Rectal smooth muscle tissue (tissue), 1 donor: ENCODE measurements at regions not wholly inside any gene's neighbourhood (a gene's known extent, or its start where the extent isn't known, plus 50 kb on each side); places are given as distances from the start of the nearest gene placed in this dataset.

Experiments used
- H3K27ac ChIP-seq: one replicate; pipeline ENCODE4 v1.7.0; 2013; ENCODE audit warnings: low read depth, low read length, inconsistent platforms
- H3K27me3 ChIP-seq: one replicate; pipeline ENCODE4 v1.7.0; 2013; ENCODE audit warnings: low read length; ENCODE audit not compliant: control insufficient read depth, insufficient read depth
- H3K36me3 ChIP-seq: one replicate; pipeline ENCODE4 v1.7.0; 2013; ENCODE audit warnings: low read length; ENCODE audit not compliant: control insufficient read depth, insufficient read depth
- H3K4me1 ChIP-seq: one replicate; pipeline ENCODE4 v1.7.0; 2013; ENCODE audit warnings: low read length; ENCODE audit not compliant: control insufficient read depth, insufficient read depth
- H3K4me3 ChIP-seq: one replicate; pipeline ENCODE4 v1.7.0; 2013; ENCODE audit warnings: low read length
- H3K9ac ChIP-seq: one replicate; pipeline ENCODE4 v1.7.0; 2013; ENCODE audit warnings: low read length

DNA sequence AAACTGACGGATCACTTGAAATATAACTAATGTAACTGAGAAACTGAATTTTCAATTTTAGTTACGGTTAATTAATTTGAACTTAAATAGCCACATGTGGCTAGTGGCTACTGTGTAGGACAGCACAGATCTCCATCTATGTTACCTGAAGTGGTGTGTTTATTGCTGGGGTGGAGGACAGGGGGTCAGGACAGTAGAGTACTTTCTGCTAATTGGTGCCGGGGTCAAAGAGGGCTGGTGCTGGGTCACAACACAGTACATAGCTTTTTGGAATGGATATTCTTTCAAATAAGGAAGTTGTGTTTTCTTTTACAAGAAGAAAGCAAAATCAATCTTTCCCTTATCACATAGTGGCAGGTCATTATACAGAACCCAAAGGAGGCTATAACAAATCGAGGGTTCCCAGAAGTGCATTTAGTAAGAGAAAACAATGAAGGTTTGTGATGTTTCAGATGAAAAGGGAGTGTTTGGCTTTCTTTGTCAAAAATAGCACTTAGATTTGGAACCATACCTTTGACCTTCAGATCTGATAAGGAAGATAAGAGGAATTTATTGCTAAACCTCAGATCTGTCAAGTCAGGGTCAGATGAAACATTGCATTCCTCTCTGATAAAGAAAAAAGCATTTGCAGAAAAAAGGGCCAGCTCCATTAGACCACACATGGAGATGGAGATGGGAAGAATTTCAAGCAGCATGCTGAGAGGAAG, 384.5 kb downstream of the AASDHPPT start:
- Histone ChIP-seq H3K4me1 (no peaks in the 10 kb centered on the region), H3K27me3 (no peaks in the 10 kb centered on the region), H3K9ac (no peak overlapping the region), H3K36me3 (no peaks in the 10 kb centered on the region), H3K4me3 (no peak overlapping the region), H3K27ac (no peak overlapping the region)

- Histone ChIP-seq H3K27ac (no peak overlapping the region), H3K27me3 (no peaks in the 10 kb centered on the region), H3K9ac (no peak overlapping the region), H3K4me1 (no peaks in the 10 kb centered on the region), H3K36me3 (no peaks in the 10 kb centered on the region), H3K4me3 (no peak overlapping the region)
Measured at GRCh38 chr11:106463154-106463553, 385.7 kb downstream of the AASDHPPT start.

DNA sequence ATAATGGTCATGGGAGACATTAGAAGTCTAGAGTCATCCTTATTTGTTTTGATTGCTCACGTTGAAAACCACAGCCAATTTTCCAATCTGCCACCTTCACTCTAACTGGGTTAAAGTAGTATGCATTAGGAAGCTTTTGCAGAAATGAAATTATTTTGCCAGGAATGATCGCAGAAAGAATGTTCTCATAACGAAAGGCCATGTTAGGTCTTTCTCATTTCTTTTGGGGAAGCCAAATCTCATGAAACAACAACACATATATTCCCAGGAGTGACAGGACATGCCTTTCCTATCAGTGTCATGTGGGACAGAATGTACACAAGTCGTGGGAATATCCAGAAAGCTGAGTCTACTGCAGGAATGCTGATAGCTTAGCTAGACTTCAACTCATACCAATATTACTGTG, 386.3 kb downstream of the AASDHPPT start:
- no peaks in the 10 kb centered on the region for H3K27me3 ChIP-seq
- H3K4me3 ChIP-seq = no peak overlapping the region
- H3K27ac ChIP-seq = no peak overlapping the region
- no peak overlapping the region for H3K9ac ChIP-seq
- H3K4me1 ChIP-seq = no peaks in the 10 kb centered on the region
- H3K36me3 ChIP-seq = no peaks in the 10 kb centered on the region

DNA sequence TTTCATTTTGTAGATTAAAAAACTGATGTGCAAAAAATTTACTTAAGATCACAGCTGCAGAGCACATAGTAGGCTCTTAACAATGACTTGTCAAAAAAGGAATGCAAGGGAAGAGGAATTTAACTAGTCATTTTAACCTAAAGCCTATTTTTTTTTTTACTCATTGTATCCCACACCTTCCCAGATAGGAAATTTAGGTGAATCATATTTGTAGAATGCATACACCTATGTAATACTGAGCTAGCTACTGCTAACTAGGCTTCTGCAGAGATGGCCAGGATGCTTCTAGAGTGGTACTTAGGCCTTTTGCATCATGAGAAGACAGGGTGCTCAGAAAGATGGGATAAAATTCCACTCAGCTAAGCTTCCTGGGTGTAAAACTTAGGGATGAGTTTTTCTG, 387.3 kb downstream of the AASDHPPT start:
- Histone ChIP-seq H3K27ac (no peak overlapping the region), H3K36me3 (no peaks in the 10 kb centered on the region), H3K4me3 (no peak overlapping the region), H3K27me3 (no peaks in the 10 kb centered on the region), H3K9ac (no peak overlapping the region), H3K4me1 (no peaks in the 10 kb centered on the region)

DNA sequence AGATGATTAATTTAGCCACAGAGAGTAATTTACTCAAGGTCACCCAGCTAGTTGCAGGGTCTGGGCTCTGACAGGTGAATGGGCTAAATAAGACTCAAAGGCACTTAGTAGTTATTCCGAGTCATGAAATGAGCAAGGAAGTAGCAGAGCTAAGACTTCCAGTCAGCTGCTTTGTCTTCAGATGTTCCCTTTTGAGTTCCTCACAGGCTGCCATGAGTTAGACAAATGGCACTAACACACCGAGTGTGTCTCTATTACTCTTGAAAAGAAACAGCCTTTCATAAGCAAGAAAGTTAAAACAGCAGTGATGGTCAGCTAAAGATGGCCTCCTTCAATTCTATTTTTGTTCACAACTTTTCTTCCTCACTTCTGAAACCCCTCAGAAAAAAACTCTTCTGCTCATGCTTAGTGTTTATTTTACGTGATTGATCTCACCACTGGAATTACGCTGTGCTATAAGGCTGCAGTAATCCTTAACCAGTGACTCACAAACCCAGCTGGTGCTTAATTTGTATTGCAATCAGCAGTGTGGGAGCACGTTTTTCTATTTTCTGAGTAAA, 389.1 kb downstream of the AASDHPPT start:
- Histone ChIP-seq H3K9ac (no peak overlapping the region), H3K4me1 (no peaks in the 10 kb centered on the region), H3K36me3 (no peaks in the 10 kb centered on the region), H3K4me3 (no peak overlapping the region), H3K27me3 (no peaks in the 10 kb centered on the region), H3K27ac (no peak overlapping the region)

DNA sequence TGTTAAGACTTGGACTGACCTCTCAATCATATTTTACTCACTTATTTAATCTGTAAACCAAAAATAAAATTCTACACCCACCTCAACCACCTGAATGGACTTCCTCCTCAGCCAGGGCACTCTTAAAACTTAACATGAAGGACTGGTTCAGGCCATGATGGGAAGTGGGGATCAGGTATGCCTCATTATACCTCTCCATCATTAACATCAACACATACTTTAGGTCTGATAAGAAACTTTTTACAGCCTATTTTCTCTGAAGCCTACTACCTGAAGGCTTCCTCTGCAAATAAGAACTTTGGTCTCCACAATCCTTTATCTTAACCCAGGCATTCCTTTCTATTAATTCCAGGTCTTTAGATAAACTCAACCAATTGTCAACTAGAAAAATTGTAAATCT, 390.0 kb downstream of the AASDHPPT start:
- no peaks in the 10 kb centered on the region for H3K27me3 ChIP-seq
- no peaks in the 10 kb centered on the region for H3K36me3 ChIP-seq
- H3K9ac ChIP-seq = no peak overlapping the region
- H3K4me3 ChIP-seq = no peak overlapping the region
- H3K27ac ChIP-seq = no peak overlapping the region
- no peaks in the 10 kb centered on the region for H3K4me1 ChIP-seq

- Histone ChIP-seq H3K27ac (no peak overlapping the region), H3K4me1 (no peaks in the 10 kb centered on the region), H3K4me3 (no peak overlapping the region), H3K9ac (no peak overlapping the region), H3K36me3 (no peaks in the 10 kb centered on the region), H3K27me3 (no peaks in the 10 kb centered on the region)
Measured at GRCh38 chr11:106468086-106468485, 390.6 kb downstream of the AASDHPPT start.

DNA sequence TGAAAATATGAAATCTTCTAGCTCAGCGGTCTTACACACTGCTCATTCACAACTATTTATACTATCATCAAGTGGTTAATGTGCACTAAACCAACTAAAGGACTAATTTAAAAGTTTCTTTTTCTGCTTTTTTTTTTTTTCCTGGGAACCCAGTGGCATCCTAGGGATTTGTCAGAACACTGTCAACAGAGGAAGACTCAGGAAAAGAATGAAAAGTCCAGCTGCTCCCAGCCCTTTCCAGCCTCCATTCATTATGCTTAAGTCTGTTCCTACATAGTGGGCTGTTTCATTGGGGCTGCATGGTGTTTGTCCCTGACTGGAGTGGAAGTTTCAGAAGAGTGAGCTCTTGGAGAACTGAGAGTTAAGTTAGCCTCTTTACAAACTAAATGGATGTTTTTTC, 391.1 kb downstream of the AASDHPPT start:
- Histone ChIP-seq H3K4me1 (no peaks in the 10 kb centered on the region), H3K27ac (no peak overlapping the region), H3K36me3 (no peaks in the 10 kb centered on the region), H3K9ac (no peak overlapping the region), H3K4me3 (no peak overlapping the region), H3K27me3 (no peaks in the 10 kb centered on the region)

DNA sequence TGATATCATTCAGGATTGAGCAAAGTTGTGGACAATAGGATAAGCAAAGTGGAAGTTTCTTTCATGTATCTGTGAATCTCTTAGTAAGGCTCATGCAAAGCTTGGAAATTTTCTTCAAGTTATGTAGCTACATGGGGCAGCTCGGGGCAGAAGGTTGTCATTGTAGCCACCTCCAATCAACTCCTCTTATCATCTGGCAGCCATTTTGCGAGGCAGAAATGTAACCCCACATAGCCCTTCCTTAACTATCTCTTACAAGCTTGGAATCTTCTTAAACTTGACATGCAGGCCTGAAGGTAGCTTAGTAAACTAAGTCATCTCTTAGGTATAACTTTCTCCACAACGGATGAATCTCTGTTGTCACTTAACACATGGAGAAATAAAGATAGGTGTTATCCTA, 392.8 kb downstream of the AASDHPPT start:
- no peaks in the 10 kb centered on the region for H3K4me1 ChIP-seq
- H3K36me3 ChIP-seq = no peaks in the 10 kb centered on the region
- no peak overlapping the region for H3K9ac ChIP-seq
- no peak overlapping the region for H3K27ac ChIP-seq
- no peak overlapping the region for H3K4me3 ChIP-seq
- no peaks in the 10 kb centered on the region for H3K27me3 ChIP-seq

DNA sequence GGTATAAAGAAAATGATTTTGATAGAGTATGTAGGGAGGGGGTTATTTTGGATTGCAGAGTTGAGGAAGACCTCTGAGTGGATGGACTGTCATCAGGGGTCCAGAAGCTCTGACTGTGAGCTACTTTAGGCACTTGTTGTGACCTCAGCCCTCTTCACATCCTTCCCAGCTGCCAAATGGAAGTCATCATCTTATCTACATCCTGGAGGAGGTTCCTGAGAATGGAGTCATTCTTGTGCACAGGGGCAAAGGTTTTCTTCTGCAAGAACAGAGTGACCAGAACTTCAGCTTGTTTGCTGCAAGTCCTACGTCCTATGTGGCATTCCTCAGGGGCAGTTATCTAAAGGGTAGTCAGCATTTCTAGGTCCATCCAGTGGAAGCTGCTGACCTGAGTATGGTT, 393.8 kb downstream of the AASDHPPT start:
- Histone ChIP-seq H3K36me3 (no peaks in the 10 kb centered on the region), H3K4me1 (no peaks in the 10 kb centered on the region)

DNA sequence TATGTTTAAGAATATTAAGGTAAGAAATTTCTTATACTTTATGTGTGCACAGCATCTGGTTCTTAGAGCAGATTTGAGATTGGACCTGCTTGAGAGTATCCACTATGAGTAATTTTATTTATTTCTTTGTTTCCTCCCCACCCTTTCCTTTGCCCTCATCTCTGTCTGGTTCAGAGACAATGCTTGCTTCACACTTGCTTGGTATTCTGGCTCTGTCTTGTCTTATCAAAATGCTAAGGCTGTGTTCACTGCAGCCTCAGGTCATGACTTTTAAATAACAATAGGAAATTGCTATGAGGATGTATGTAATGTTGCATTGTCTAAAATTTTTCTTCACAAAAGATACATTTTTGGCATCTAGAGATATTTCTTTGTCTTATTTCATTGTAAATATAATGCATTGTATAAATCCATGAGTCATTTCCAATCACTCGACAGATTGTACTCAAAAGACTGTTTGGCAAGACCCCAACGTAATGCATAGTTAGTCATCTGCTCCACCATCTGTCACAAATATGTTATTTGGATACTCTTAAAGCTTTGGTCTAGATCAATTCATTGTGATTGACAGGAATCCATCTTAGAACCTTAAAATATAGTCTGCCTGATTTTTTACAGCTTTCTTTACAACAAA, 395.7 kb downstream of the AASDHPPT start:
- Histone ChIP-seq H3K9ac (no peak overlapping the region), H3K36me3 (no peaks in the 10 kb centered on the region), H3K4me3 (no peak overlapping the region), H3K27ac (no peak overlapping the region), H3K27me3 (no peaks in the 10 kb centered on the region), H3K4me1 (no peaks in the 10 kb centered on the region)

More for the DNA sequence above, 393.8 kb downstream of the AASDHPPT start:
- Histone ChIP-seq H3K27me3 (no peaks in the 10 kb centered on the region), H3K27ac (no peak overlapping the region), H3K4me3 (no peak overlapping the region), H3K9ac (no peak overlapping the region)

GRCh38 chr11:106474274-106474673, 396.8 kb downstream of the AASDHPPT start:
- Histone ChIP-seq H3K27ac (no peak overlapping the region), H3K27me3 (no peaks in the 10 kb centered on the region), H3K4me3 (no peak overlapping the region), H3K9ac (no peak overlapping the region), H3K36me3 (no peaks in the 10 kb centered on the region), H3K4me1 (no peaks in the 10 kb centered on the region)

DNA sequence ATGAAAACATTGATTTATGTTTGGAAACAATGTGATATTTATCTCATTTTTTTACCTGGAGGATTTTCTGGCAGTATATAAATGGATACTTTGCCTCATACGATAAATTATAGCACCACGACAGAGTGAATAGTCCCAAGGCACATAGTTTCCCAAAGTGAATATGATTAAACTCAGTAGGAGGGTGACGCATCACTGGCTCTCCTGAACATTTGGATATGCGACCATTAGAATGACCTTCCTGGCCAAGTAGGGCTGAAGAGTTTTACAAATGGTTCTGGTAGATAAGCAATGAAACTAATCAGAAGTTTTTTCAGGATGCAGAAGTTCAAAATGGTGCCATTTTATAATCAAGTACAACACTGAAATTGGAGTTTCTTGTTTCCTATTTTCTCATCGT, 397.7 kb downstream of the AASDHPPT start:
- H3K4me3 ChIP-seq = no peak overlapping the region
- no peaks in the 10 kb centered on the region for H3K27me3 ChIP-seq
- no peaks in the 10 kb centered on the region for H3K4me1 ChIP-seq
- H3K9ac ChIP-seq = no peak overlapping the region
- no peak overlapping the region for H3K27ac ChIP-seq
- no peaks in the 10 kb centered on the region for H3K36me3 ChIP-seq
